Cardiac muscle cell (in vitro differentiated cells and primary cell): ENCODE measurements at regions not wholly inside any gene's neighbourhood (a gene's known extent, or its start where the extent isn't known, plus 50 kb on each side); places are given as distances from the start of the nearest gene placed in this dataset.
A peak's percentile ranks its signal among the peaks of the same experiment; 100 is the strongest.

ENCODE experiments used
- DNase-seq, 2 donors: peaks; one replicate each; pipeline versions ENCODE4 v3.0.0 to v3.0.0-alpha.2; 2010 to 2017; ENCODE audit warnings: low read depth in 1 of 2, low spot score in 1 of 2
- H3K27ac ChIP-seq: fragments of 200-600 bp; sonication (generic); 2 replicates; pipeline ENCODE4 v1.5.1; 2016
- H3K27me3 ChIP-seq: fragments of 200-600 bp; sonication (generic); 2 replicates; pipeline ENCODE4 v1.6.0; 2016; ENCODE audit warnings: control low read depth
- H3K36me3 ChIP-seq: fragments of 200-600 bp; sonication (generic); 2 replicates; pipeline ENCODE4 v1.5.1; 2016; ENCODE audit warnings: control low read depth
- H3K4me1 ChIP-seq: fragments of 200-600 bp; sonication (generic); 2 replicates; pipeline ENCODE4 v1.8.1; 2017; ENCODE audit warnings: low read depth, mild to moderate bottlenecking, mixed run types
- H3K4me3 ChIP-seq: fragments of 200-600 bp; sonication (generic); 2 replicates; pipeline ENCODE4 v1.5.1; 2016; ENCODE audit warnings: mild to moderate bottlenecking
- H3K9me3 ChIP-seq: fragments of 200-600 bp; sonication (generic); 2 replicates; pipeline ENCODE4 v1.5.1; 2017; ENCODE audit warnings: low read depth, mild to moderate bottlenecking, control low read depth
- TF ChIP-seq, protein P1 (sequence below): IDR thresholded peaks from 2 replicates; pipeline ENCODE4 v1.5.1; 2012; ENCODE audit warnings: low read depth, mild to moderate bottlenecking, low read length

DNA sequence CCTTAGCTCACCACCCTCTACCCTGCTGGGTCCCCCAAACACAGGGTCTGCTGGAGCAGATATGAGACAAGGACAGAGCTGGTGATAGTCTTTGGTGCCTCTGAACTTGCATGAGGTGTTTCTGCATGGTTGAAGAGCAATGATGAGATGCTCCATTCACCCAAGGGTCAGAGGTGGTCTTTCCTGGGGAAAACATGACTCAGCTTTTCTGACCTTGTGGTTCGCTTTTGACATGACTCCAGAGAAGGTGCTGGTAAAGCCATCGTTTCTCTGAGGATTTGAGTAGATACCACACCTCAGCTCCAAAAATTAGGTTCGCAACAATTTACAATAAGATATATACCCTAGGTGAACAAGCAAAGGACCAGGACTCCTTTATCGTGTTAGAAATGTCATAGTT is 304.8 kb downstream of the DHX35 start:
- TF ChIP-seq, protein P1, sequence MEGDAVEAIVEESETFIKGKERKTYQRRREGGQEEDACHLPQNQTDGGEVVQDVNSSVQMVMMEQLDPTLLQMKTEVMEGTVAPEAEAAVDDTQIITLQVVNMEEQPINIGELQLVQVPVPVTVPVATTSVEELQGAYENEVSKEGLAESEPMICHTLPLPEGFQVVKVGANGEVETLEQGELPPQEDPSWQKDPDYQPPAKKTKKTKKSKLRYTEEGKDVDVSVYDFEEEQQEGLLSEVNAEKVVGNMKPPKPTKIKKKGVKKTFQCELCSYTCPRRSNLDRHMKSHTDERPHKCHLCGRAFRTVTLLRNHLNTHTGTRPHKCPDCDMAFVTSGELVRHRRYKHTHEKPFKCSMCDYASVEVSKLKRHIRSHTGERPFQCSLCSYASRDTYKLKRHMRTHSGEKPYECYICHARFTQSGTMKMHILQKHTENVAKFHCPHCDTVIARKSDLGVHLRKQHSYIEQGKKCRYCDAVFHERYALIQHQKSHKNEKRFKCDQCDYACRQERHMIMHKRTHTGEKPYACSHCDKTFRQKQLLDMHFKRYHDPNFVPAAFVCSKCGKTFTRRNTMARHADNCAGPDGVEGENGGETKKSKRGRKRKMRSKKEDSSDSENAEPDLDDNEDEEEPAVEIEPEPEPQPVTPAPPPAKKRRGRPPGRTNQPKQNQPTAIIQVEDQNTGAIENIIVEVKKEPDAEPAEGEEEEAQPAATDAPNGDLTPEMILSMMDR, result no peak
- no peaks in the 10 kb centered on the region for H3K36me3 ChIP-seq
- DNase-seq, result no peak
- H3K9me3 ChIP-seq, result no peaks in the 10 kb centered on the region
- H3K4me3 ChIP-seq, result no peak overlapping the region
- no peaks in the 10 kb centered on the region for H3K27me3 ChIP-seq
- H3K4me1 ChIP-seq, result no peaks in the 10 kb centered on the region
- no peak overlapping the region for H3K27ac ChIP-seq

DNA sequence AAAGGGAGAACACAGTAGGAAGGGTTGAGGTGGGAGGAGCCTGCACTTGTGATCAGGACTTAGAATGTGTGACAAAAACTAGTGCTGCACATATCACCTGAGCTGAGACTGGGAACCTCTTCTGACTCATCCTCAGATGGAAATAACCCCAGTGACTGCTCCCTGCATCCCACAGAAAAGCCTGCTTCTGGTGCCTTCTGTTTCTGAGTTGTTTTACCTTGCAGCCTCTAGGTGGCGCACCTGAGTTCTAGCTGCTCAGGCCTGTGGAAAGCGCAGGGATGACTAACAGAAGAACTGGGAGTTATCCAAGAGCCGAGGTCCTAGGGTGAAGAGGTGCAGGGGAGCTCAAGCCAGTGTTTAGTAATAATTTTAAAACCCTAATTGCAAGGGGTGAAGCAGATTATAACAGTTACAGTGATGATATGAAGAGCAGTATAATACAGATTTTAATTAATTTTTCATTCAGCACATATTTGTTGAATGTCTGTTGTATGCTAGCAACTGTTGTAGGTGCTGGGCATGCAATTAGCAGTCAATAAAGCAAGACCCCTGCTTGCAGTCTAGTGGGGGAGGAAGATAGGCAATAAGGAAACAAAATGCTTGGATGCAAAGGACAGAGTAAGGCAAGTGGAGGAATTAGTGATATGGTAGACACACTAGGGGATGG is 302.5 kb downstream of the DHX35 start:
- Histone ChIP-seq H3K4me3 (no peak overlapping the region), H3K36me3 (no peaks in the 10 kb centered on the region), H3K27ac (no peak overlapping the region), H3K4me1 (no peaks in the 10 kb centered on the region), H3K27me3 (no peaks in the 10 kb centered on the region), H3K9me3 (no peaks in the 10 kb centered on the region)
- peak; percentile 75 to 83 for DNase-seq
- TF ChIP-seq, protein P1, result peak; percentile 96

DNA sequence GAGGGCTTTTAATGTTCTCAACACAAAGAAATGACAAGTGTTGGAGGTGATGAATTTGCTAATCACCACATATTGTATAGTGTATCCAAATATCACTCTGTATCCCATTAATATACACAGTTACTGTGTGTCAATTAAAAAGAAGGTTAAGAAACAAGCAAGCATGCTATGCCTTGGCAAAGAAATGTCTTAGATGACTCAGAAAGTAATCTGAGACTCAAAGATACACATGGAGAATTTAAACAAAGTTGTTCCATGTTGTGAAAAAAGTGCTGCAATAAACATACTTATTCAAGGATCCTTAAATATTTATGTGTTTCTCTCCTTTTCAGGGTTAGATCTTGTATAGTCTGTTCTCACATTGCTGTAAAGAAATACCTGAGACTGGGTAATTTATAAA is 300.9 kb downstream of the DHX35 start:
- DNase-seq, result no peak
- Histone ChIP-seq H3K4me1 (no peaks in the 10 kb centered on the region), H3K27ac (no peak overlapping the region), H3K27me3 (no peaks in the 10 kb centered on the region), H3K9me3 (no peaks in the 10 kb centered on the region), H3K36me3 (no peaks in the 10 kb centered on the region), H3K4me3 (no peak overlapping the region)
- TF ChIP-seq, protein P1, result no peak

DNA sequence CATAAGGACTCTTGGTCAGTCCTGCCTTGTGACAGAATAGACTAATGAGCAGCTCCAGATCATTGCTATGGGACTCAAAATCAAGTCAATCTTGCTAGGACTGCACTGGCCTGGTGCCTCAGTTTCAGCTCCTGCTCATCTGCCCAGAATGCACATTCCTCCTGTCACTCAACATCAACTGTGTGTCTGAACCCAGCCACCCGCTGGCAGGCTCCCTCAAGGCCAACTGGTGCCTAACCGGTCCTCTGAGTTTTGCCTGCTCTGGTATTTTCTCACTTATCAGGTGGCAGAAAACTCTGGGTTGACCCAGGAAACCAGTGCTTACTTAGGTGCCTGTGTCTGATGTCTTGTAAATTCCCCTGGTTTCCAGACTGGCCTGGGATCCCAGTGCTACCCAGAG is 297.7 kb downstream of the DHX35 start:
- no peaks in the 10 kb centered on the region for H3K4me1 ChIP-seq

DNA sequence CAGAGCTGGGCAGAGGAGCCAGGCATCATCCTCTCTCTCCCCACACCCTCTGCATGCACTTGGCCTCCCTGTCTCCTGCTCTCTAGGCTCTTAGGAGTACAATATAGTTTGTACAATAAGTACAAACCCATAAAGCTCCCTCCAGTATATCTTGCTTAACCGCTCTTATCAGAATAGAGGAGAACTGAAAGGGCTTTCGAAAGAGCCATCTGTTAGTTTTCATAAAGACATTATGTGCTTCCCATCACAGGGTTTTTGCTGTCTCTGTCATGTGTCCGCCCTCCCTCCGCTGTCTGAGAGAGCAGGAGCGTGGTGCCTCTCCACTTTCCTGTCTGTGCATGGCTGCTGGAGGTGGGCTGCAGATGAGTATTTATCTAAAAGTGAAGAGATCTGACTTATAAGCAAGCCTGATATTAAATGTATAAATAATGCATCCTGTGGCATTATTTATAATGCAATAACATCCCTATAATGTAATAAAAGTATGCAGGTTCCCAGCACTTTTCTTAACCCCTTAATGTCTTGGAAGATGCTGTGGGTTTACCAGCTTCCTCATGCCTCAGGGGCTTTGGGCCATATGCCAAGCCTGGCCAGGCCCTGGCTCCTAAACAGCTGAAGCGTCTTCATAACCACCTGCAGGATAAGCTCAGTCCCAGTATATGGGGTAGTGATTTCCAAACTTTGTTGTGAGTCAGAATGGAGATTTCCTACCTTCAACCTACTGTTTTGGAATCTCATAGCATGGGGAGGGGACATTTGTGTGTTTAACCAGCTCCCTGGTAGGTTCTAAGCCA is 297.1 kb downstream of the DHX35 start:
- DNase-seq, result peak; percentile 0 to 14

More for the DNA sequence above, 297.7 kb downstream of the DHX35 start:
- no peak overlapping the region for H3K27ac ChIP-seq
- DNase-seq, result no peak
- H3K36me3 ChIP-seq, result no peaks in the 10 kb centered on the region
- H3K4me3 ChIP-seq, result no peak overlapping the region
- H3K27me3 ChIP-seq, result no peaks in the 10 kb centered on the region
- H3K9me3 ChIP-seq, result no peaks in the 10 kb centered on the region
- TF ChIP-seq, protein P1, result no peak

More for the DNA sequence above, 297.1 kb downstream of the DHX35 start:
- TF ChIP-seq, protein P1, result no peak
- Histone ChIP-seq H3K36me3 (no peaks in the 10 kb centered on the region), H3K27ac (no peak overlapping the region), H3K27me3 (no peaks in the 10 kb centered on the region), H3K4me3 (no peak overlapping the region), H3K9me3 (no peaks in the 10 kb centered on the region), H3K4me1 (no peaks in the 10 kb centered on the region)
